ENCODE measurements at regions not wholly inside any gene's neighbourhood (a gene's known extent, or its start where the extent isn't known, plus 50 kb on each side); places are given as distances from the start of the nearest gene placed in this dataset.

GRCh38 chr1:218073062-218073461, 212.0 kb upstream of the RRP15 start:
- TF ChIP-seq, protein P1, sequence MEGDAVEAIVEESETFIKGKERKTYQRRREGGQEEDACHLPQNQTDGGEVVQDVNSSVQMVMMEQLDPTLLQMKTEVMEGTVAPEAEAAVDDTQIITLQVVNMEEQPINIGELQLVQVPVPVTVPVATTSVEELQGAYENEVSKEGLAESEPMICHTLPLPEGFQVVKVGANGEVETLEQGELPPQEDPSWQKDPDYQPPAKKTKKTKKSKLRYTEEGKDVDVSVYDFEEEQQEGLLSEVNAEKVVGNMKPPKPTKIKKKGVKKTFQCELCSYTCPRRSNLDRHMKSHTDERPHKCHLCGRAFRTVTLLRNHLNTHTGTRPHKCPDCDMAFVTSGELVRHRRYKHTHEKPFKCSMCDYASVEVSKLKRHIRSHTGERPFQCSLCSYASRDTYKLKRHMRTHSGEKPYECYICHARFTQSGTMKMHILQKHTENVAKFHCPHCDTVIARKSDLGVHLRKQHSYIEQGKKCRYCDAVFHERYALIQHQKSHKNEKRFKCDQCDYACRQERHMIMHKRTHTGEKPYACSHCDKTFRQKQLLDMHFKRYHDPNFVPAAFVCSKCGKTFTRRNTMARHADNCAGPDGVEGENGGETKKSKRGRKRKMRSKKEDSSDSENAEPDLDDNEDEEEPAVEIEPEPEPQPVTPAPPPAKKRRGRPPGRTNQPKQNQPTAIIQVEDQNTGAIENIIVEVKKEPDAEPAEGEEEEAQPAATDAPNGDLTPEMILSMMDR (IDR thresholded peaks at IDR 0.05): no peak
- no peak for TF ChIP-seq POLR2AphosphoS5 (IDR thresholded peaks at IDR 0.05)

Data from esophagus muscularis mucosa (tissue), 3 donors.